Bronchial epithelial cell (primary cell): ENCODE measurements at regions not wholly inside any gene's neighbourhood (a gene's known extent, or its start where the extent isn't known, plus 50 kb on each side); places are given as distances from the start of the nearest gene placed in this dataset.

Experiments used
- DNase-seq: peaks from one replicate; pipeline ENCODE4 v3.0.0-alpha.2; 2010; ENCODE audit warnings: low read depth
- FAIRE-seq: peaks from 2 replicates; lab custom pipeline; 2011; peaks lifted over from hg19 to GRCh38; lab: Jason Lieb, UNC
- H3K27me3 ChIP-seq: 2 replicates; pipeline ENCODE4 v1.5.1; 2011; ENCODE audit warnings: low read length; ENCODE audit not compliant: control insufficient read depth, insufficient read depth
- H3K36me3 ChIP-seq: 2 replicates; pipeline ENCODE4 v1.5.1; 2011; ENCODE audit warnings: low read length; ENCODE audit not compliant: control insufficient read depth, insufficient read depth
- H3K4me3 ChIP-seq: 2 replicates; pipeline ENCODE4 v1.5.1; 2011; ENCODE audit warnings: mild to moderate bottlenecking, low read depth, low read length, control low read depth
- TF ChIP-seq, protein P1 (sequence below): IDR thresholded peaks from 2 replicates; pipeline ENCODE4 v1.5.1; 2011; ENCODE audit warnings: mild to moderate bottlenecking, moderate library complexity, low read length, control low read depth, inconsistent platforms; ENCODE audit not compliant: insufficient read depth, severe bottlenecking

DNA sequence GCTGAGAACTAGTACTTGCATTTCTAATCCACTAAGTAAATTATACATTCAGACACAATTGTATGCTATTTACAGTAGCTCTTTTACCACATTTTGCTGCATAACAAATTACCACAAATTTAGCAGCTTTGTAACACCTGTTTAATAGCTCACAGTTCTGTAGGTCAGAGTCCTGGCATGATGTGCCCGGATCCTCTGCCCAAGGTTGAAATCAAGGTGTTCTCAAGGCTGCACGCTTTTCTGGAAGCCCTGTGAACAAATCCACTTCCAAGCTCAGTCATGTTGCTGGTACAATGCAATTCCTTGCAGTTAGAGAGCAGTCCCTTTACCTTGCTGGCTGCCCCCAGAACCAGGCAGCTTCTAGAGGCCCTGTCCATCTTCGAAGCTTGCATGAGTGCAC is 716.0 kb downstream of the HACE1 start:
- no peaks in the 10 kb centered on the region for H3K36me3 ChIP-seq
- FAIRE-seq (no peak), DNase-seq (no peak)
- H3K27me3 ChIP-seq, result no peaks in the 10 kb centered on the region
- H3K4me3 ChIP-seq, result no peak overlapping the region
- TF ChIP-seq, protein P1, sequence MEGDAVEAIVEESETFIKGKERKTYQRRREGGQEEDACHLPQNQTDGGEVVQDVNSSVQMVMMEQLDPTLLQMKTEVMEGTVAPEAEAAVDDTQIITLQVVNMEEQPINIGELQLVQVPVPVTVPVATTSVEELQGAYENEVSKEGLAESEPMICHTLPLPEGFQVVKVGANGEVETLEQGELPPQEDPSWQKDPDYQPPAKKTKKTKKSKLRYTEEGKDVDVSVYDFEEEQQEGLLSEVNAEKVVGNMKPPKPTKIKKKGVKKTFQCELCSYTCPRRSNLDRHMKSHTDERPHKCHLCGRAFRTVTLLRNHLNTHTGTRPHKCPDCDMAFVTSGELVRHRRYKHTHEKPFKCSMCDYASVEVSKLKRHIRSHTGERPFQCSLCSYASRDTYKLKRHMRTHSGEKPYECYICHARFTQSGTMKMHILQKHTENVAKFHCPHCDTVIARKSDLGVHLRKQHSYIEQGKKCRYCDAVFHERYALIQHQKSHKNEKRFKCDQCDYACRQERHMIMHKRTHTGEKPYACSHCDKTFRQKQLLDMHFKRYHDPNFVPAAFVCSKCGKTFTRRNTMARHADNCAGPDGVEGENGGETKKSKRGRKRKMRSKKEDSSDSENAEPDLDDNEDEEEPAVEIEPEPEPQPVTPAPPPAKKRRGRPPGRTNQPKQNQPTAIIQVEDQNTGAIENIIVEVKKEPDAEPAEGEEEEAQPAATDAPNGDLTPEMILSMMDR, result no peak

GRCh38 chr6:104134876-104135275 is 724.8 kb downstream of the HACE1 start:
- TF ChIP-seq, protein P1, result no peak
- Histone ChIP-seq H3K4me3 (no peak overlapping the region), H3K36me3 (no peaks in the 10 kb centered on the region), H3K27me3 (no peaks in the 10 kb centered on the region)
- no peak for DNase-seq
- no peak for FAIRE-seq

GRCh38 chr6:104130343-104130742 is 729.4 kb downstream of the HACE1 start:
- Histone ChIP-seq H3K36me3 (no peaks in the 10 kb centered on the region), H3K4me3 (no peak overlapping the region), H3K27me3 (no peaks in the 10 kb centered on the region)
- FAIRE-seq, result no peak
- TF ChIP-seq, protein P1, result no peak
- DNase-seq, result no peak

DNA sequence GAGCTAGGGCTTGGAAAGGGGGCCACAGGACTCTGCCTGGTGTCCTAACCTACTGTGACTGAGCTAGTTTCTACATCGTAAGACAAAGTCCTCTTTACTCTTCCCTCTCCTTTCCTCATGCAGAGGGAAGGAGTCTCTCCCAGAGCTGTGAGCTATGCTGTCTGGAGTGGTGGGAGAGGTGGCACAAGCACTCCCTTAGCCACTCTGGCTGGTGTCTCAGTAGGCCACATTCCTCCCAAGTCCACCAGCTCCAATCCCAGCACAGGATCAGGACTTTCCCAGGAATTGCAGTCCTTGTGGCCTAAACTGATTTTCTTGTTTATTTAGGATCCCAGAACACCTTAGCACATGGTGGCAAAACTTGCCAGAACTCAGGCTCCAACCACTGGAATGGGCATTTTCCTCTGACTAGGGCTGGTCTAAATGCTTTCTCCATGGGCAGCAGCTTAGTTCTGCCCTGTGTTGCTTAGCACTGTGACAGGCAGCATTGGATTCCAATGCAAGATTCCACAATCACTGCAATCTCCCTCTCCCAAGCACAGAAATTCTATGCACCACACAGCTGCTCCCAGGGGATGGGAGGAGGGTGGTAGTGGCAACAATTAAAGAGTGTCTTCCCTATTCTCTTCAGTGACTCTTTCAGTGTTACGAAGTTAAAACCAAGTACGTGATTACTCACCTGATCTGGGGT is 733.3 kb downstream of the HACE1 start:
- Histone ChIP-seq H3K36me3 (no peaks in the 10 kb centered on the region), H3K27me3 (no peaks in the 10 kb centered on the region), H3K4me3 (no peak overlapping the region)
- DNase-seq (no peak), FAIRE-seq (no peak)
- TF ChIP-seq, protein P1, result no peak

GRCh38 chr6:104123227-104123626 is 736.5 kb downstream of the HACE1 start:
- DNase-seq, result no peak
- TF ChIP-seq, protein P1, result no peak
- no peaks in the 10 kb centered on the region for H3K27me3 ChIP-seq
- H3K4me3 ChIP-seq, result no peak overlapping the region
- H3K36me3 ChIP-seq, result no peaks in the 10 kb centered on the region
- FAIRE-seq, result no peak

GRCh38 chr6:104118274-104118673 is 741.4 kb downstream of the HACE1 start:
- Histone ChIP-seq H3K27me3 (no peaks in the 10 kb centered on the region), H3K4me3 (no peak overlapping the region), H3K36me3 (no peaks in the 10 kb centered on the region)
- FAIRE-seq, result no peak
- peak; percentile 55 for DNase-seq
- TF ChIP-seq, protein P1, result no peak
